ENCODE measurements at regions not wholly inside any gene's neighbourhood (a gene's known extent, or its start where the extent isn't known, plus 50 kb on each side); places are given as distances from the start of the nearest gene placed in this dataset.
"Not testable (repeated sequence)": the region's sequence is repeated elsewhere in the genome, so short reads cannot be mapped to it uniquely, and the experiment has no call there.

GRCh38 chr7:81525841-81526240 is 244.0 kb downstream of the HGF start:
- no peak for DNase-seq

- no peak for DNase-seq
These were observed 250.0 kb downstream of the HGF start for GRCh38 chr7:81519886-81520285.

- no peak for DNase-seq
These were observed 252.9 kb downstream of the HGF start for GRCh38 chr7:81516898-81517297.

- DNase-seq = no peak
These were observed 254.8 kb downstream of the HGF start for GRCh38 chr7:81515009-81515408.

GRCh38 chr7:81514546-81514945 is 255.3 kb downstream of the HGF start:
- DNase-seq = no peak

- no peak for DNase-seq
These were observed 259.7 kb downstream of the HGF start for GRCh38 chr7:81510122-81510521.

- DNase-seq = no peak
These were observed 262.6 kb downstream of the HGF start for GRCh38 chr7:81507221-81507620.

- DNase-seq = no peak
These were observed 263.2 kb downstream of the HGF start for GRCh38 chr7:81506609-81507008.

- no peak for DNase-seq
These were observed 266.1 kb downstream of the HGF start for GRCh38 chr7:81503771-81504170.

- no peak for DNase-seq
These were observed 266.5 kb downstream of the HGF start for GRCh38 chr7:81503336-81503735.

GRCh38 chr7:81501220-81501619 is 268.6 kb downstream of the HGF start:
- no peak for DNase-seq

GRCh38 chr7:81500631-81501030 is 269.2 kb downstream of the HGF start:
- DNase-seq = no peak

- no peak for DNase-seq
These were observed 270.4 kb downstream of the HGF start for GRCh38 chr7:81499262-81500116.

- no peak for DNase-seq
These were observed 271.7 kb downstream of the HGF start for GRCh38 chr7:81498176-81498575.

GRCh38 chr7:81492910-81493309 is 276.9 kb downstream of the HGF start:
- no peak for DNase-seq

GRCh38 chr7:81492240-81492639 is 277.6 kb downstream of the HGF start:
- no peak for DNase-seq

GRCh38 chr7:81491573-81491972 is 278.3 kb downstream of the HGF start:
- no peak for DNase-seq

GRCh38 chr7:81488210-81488609 is 281.6 kb downstream of the HGF start:
- DNase-seq = no peak

GRCh38 chr7:81487516-81487915 is 282.3 kb downstream of the HGF start:
- no peak for DNase-seq

- DNase-seq = peak; percentile 68
These were observed 285.6 kb downstream of the HGF start for GRCh38 chr7:81484261-81484660.

GRCh38 chr7:81482600-81483186 is 287.2 kb downstream of the HGF start:
- no peak for DNase-seq

- DNase-seq = no peak
These were observed 291.2 kb downstream of the HGF start for GRCh38 chr7:81478664-81479063.

GRCh38 chr7:81478201-81478600 is 291.6 kb downstream of the HGF start:
- not testable (repeated sequence) for DNase-seq

GRCh38 chr7:81473236-81473635 is 296.6 kb downstream of the HGF start:
- no peak for DNase-seq
